NCI-H2227 (cell line): ENCODE measurements at regions not wholly inside any gene's neighbourhood (a gene's known extent, or its start where the extent isn't known, plus 50 kb on each side); places are given as distances from the start of the nearest gene placed in this dataset.

ENCODE experiments used
- DNase-seq: peaks from one replicate; lab custom pipeline; 2025; ENCODE audit not compliant: unreplicated experiment; lab: John Stamatoyannopoulos, UW

GRCh38 chr6:10250655-10251220, 164.1 kb downstream of the TFAP2A start:
- DNase-seq: no peak

- DNase-seq: no peak
Observed at GRCh38 chr6:10248378-10248843, 166.5 kb downstream of the TFAP2A start.

GRCh38 chr6:10237298-10238038, 177.4 kb downstream of the TFAP2A start:
- no peak for DNase-seq

- DNase-seq: peak; percentile 33
Observed at GRCh38 chr6:10235344-10235743, 179.5 kb downstream of the TFAP2A start.

- DNase-seq: no peak
Observed at GRCh38 chr6:10230531-10230930, 184.3 kb downstream of the TFAP2A start.

- DNase-seq: no peak
Observed at GRCh38 chr6:10223841-10224240, 191.0 kb downstream of the TFAP2A start.

GRCh38 chr6:10221178-10221577, 193.7 kb downstream of the TFAP2A start:
- no peak for DNase-seq

- DNase-seq: no peak
Observed at GRCh38 chr6:10219510-10219909, 195.4 kb downstream of the TFAP2A start.

- no peak for DNase-seq
Observed at GRCh38 chr6:10217111-10217510, 197.8 kb downstream of the TFAP2A start.

- no peak for DNase-seq
Observed at GRCh38 chr6:10215326-10216110, 199.4 kb downstream of the TFAP2A start.

GRCh38 chr6:10210052-10210451, 204.8 kb downstream of the TFAP2A start:
- no peak for DNase-seq

- no peak for DNase-seq
Observed at GRCh38 chr6:10205892-10206291, 209.0 kb downstream of the TFAP2A start.

- DNase-seq: no peak
Observed at GRCh38 chr6:10205120-10205519, 209.8 kb downstream of the TFAP2A start.

GRCh38 chr6:10203651-10204050, 211.2 kb downstream of the TFAP2A start:
- no peak for DNase-seq

- no peak for DNase-seq
Observed at GRCh38 chr6:10202581-10202980, 212.3 kb downstream of the TFAP2A start.

- no peak for DNase-seq
Observed at GRCh38 chr6:10201606-10202510, 213.0 kb downstream of the TFAP2A start.

- no peak for DNase-seq
Observed at GRCh38 chr6:10196090-10196489, 218.8 kb downstream of the TFAP2A start.

GRCh38 chr6:10194816-10195672, 219.8 kb downstream of the TFAP2A start:
- no peak for DNase-seq

- no peak for DNase-seq
Observed at GRCh38 chr6:10193321-10193720, 221.6 kb downstream of the TFAP2A start.

GRCh38 chr6:10190042-10190441, 224.8 kb downstream of the TFAP2A start:
- DNase-seq: no peak
